ENCODE measurements at regions not wholly inside any gene's neighbourhood (a gene's known extent, or its start where the extent isn't known, plus 50 kb on each side); places are given as distances from the start of the nearest gene placed in this dataset.
"Not testable (repeated sequence)": the region's sequence is repeated elsewhere in the genome, so short reads cannot be mapped to it uniquely, and the experiment has no call there.

- DNase-seq (ENCODE audit: low read depth), result no peak
Observed at GRCh38 chrX:1059576-1060561, 152.6 kb downstream of the CRLF2 start.

GRCh38 chrX:1053600-1053999, 158.8 kb downstream of the CRLF2 start:
- DNase-seq (ENCODE audit: low read depth), result not testable (repeated sequence)

GRCh38 chrX:1053072-1053471, 159.4 kb downstream of the CRLF2 start:
- DNase-seq (ENCODE audit: low read depth), result no peak

GRCh38 chrX:1052021-1052420, 160.4 kb downstream of the CRLF2 start:
- DNase-seq (ENCODE audit: low read depth), result no peak

GRCh38 chrX:1051421-1051820, 161.0 kb downstream of the CRLF2 start:
- DNase-seq (ENCODE audit: low read depth), result no peak

GRCh38 chrX:1045680-1046314, 166.7 kb downstream of the CRLF2 start:
- DNase-seq (ENCODE audit: low read depth), result no peak

- DNase-seq (ENCODE audit: low read depth), result no peak
Observed at GRCh38 chrX:1041091-1041490, 171.4 kb downstream of the CRLF2 start.

- DNase-seq (ENCODE audit: low read depth), result not testable (repeated sequence)
Observed at GRCh38 chrX:1035931-1036330, 176.5 kb downstream of the CRLF2 start.

- DNase-seq (ENCODE audit: low read depth), result no peak
Observed at GRCh38 chrX:1035206-1035605, 177.2 kb downstream of the CRLF2 start.

- DNase-seq (ENCODE audit: low read depth), result no peak
Observed at GRCh38 chrX:1034717-1035116, 177.7 kb downstream of the CRLF2 start.

GRCh38 chrX:1031521-1032430, 180.7 kb downstream of the CRLF2 start:
- no peak for DNase-seq (ENCODE audit: low read depth)

- DNase-seq (ENCODE audit: low read depth), result no peak
Observed at GRCh38 chrX:1029494-1029893, 183.0 kb downstream of the CRLF2 start.

- no peak for DNase-seq (ENCODE audit: low read depth)
Observed at GRCh38 chrX:1027680-1028079, 184.8 kb downstream of the CRLF2 start.

GRCh38 chrX:1027133-1027532, 185.3 kb downstream of the CRLF2 start:
- DNase-seq (ENCODE audit: low read depth), result no peak

GRCh38 chrX:1026263-1027015, 186.0 kb downstream of the CRLF2 start:
- no peak for DNase-seq (ENCODE audit: low read depth)

- DNase-seq (ENCODE audit: low read depth), result no peak
Observed at GRCh38 chrX:1025413-1025812, 187.0 kb downstream of the CRLF2 start.

GRCh38 chrX:1023676-1024075, 188.8 kb downstream of the CRLF2 start:
- no peak for DNase-seq (ENCODE audit: low read depth)

- DNase-seq (ENCODE audit: low read depth), result not testable (repeated sequence)
Observed at GRCh38 chrX:1021314-1021993, 191.0 kb downstream of the CRLF2 start.

- no peak for DNase-seq (ENCODE audit: low read depth)
Observed at GRCh38 chrX:1020634-1021166, 191.7 kb downstream of the CRLF2 start.

- not testable (repeated sequence) for DNase-seq (ENCODE audit: low read depth)
Observed at GRCh38 chrX:1016926-1017325, 195.5 kb downstream of the CRLF2 start.

- not testable (repeated sequence) for DNase-seq (ENCODE audit: low read depth)
Observed at GRCh38 chrX:1016281-1016680, 196.2 kb downstream of the CRLF2 start.

All from HS-27A (cell line).